ENCODE measurements at regions not wholly inside any gene's neighbourhood (a gene's known extent, or its start where the extent isn't known, plus 50 kb on each side); places are given as distances from the start of the nearest gene placed in this dataset.

DNA sequence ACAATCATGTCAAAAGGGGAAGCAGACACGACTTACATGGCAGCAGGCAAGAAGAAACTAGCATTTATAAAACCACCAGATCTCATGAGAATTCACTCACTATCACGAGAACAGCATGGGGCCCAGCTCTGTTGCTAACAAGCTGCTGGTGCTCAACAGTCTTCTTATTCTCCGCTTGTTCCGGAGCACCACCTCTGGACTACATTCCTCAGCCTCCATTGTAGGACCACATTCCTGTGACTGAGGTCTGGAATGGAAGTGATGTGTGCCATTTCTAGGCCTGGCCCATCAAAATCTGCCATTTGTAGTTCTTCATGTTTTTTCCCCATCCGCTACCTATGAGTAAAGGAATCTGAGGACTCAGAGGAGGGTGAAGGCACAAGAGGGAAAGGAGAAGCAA, 111.5 kb upstream of the PTCHD1 start:
- TF ChIP-seq, protein P1, sequence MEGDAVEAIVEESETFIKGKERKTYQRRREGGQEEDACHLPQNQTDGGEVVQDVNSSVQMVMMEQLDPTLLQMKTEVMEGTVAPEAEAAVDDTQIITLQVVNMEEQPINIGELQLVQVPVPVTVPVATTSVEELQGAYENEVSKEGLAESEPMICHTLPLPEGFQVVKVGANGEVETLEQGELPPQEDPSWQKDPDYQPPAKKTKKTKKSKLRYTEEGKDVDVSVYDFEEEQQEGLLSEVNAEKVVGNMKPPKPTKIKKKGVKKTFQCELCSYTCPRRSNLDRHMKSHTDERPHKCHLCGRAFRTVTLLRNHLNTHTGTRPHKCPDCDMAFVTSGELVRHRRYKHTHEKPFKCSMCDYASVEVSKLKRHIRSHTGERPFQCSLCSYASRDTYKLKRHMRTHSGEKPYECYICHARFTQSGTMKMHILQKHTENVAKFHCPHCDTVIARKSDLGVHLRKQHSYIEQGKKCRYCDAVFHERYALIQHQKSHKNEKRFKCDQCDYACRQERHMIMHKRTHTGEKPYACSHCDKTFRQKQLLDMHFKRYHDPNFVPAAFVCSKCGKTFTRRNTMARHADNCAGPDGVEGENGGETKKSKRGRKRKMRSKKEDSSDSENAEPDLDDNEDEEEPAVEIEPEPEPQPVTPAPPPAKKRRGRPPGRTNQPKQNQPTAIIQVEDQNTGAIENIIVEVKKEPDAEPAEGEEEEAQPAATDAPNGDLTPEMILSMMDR (IDR thresholded peaks at IDR 0.05; ENCODE audit: low read depth, low read length), result no peak
- TF ChIP-seq POLR2A (IDR thresholded peaks at IDR 0.05; ENCODE audit: extremely low read depth, insufficient read length), result no peak
- TF ChIP-seq, protein P2, sequence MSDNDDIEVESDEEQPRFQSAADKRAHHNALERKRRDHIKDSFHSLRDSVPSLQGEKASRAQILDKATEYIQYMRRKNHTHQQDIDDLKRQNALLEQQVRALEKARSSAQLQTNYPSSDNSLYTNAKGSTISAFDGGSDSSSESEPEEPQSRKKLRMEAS (IDR thresholded peaks at IDR 0.05; ENCODE audit: low read depth, low read length), result no peak
